GM12801 (cell line): ENCODE measurements at regions not wholly inside any gene's neighbourhood (a gene's known extent, or its start where the extent isn't known, plus 50 kb on each side); places are given as distances from the start of the nearest gene placed in this dataset.

Experiments
- CTCF ChIP-seq: IDR thresholded peaks from one replicate; pipeline ENCODE4 v1.5.1; 2011; ENCODE audit warnings: control low read depth; ENCODE audit not compliant: insufficient read length; ENCODE audit errors: extremely low read depth

GRCh38 chr6:98041921-98042320 lies 758.9 kb upstream of the MMS22L start:
- TF ChIP-seq CTCF = no peak

- TF ChIP-seq CTCF = no peak
Observed at GRCh38 chr6:98044151-98044561, 761.1 kb upstream of the MMS22L start.

GRCh38 chr6:98044791-98045470 lies 761.9 kb upstream of the MMS22L start:
- TF ChIP-seq CTCF = no peak

GRCh38 chr6:98047164-98047563 lies 764.1 kb upstream of the MMS22L start:
- no peak for TF ChIP-seq CTCF

- no peak for TF ChIP-seq CTCF
Observed at GRCh38 chr6:98047871-98048270, 764.9 kb upstream of the MMS22L start.

- TF ChIP-seq CTCF = no peak
Observed at GRCh38 chr6:98054453-98054852, 771.4 kb upstream of the MMS22L start.

- TF ChIP-seq CTCF = no peak
Observed at GRCh38 chr6:98056955-98057354, 773.9 kb upstream of the MMS22L start.
